GM19455 (cell line): ENCODE measurements at regions not wholly inside any gene's neighbourhood (a gene's known extent, or its start where the extent isn't known, plus 50 kb on each side); places are given as distances from the start of the nearest gene placed in this dataset.

Source experiments
- ATAC-seq: cut with Tn5 transposase; IDR thresholded peaks from one replicate; pipeline ENCODE4 v1.9.1; 2021; ENCODE audit not compliant: unreplicated experiment

DNA sequence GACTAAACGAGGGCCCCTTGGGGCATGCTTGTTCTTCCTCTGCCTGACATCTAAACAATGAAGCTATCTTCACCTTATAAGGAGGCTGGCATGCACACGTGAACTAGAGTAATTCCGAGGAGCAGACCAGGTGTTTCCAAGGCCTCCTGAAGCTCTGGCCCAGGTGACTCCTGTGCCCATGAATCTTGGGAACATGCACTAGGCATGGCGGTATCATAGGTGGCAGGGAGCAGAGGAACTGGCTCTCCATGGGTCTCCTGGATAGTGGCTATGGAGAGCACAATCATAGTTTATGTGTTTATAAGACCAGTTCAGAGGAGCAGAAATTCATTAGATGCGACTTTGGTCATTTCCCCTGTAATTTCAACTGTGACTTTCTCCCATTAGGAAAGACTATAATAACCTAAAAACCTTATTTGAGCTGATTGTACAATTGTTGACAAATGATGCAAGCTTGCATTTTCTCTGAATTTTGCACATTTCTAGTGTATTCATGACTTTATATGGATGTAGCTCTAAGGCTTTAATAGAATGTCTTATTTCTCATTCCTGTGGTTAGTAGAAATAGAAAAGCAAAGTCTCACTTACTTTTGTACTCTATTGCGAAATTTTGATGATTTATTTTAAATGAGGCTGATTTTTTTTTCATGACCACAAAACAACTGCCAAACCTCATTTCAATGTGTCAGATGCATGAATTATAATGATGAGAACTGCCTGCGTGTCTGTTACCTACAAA is 135.3 kb upstream of the RPS23 start:
- no peak for ATAC-seq

DNA sequence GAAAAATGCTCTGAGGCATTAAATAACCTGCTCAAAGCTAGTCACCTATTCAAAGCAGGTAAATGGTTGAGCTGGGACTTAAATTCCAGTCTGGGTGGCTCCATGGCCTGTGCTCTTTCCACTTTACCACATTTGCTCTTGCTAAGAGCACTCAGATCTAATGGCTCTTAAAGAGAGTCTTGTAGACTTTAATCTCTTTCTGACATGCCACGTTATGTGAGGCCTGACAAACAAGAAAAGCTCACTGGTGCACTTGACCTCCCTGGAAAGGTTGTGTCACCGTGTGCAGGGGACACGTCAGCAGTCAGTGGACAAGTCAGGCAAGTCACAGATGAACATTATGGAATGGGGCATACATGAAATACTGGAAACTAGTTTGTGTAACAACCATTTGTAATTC is 129.9 kb upstream of the RPS23 start:
- no peak for ATAC-seq

DNA sequence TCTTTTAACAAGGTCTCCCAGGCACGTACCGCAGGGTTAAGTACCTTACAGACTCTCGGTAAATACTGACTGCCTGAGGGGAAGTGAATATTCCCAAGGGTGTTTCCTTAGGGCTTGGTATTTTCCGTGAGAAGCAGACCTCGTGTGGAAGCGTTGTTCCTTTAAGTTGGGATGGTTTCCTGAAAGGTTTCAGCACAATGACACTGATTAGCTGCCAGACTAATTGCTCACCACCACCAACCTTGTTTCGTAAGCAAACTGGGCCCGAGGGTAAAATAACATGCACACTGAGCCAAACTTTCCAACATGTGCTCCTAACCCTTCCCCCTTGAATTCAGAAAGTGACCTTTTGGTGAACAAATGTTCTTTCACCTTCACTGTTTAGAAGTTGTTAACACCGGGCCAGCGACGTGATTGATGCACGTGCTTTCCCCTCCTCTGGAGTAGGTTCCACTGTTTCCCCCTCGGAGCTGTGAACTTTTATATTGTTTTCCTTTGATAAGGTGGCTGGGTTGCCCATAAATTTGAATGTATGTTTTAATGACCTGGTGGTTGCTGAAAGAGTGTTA is 128.1 kb upstream of the RPS23 start:
- ATAC-seq: no peak

DNA sequence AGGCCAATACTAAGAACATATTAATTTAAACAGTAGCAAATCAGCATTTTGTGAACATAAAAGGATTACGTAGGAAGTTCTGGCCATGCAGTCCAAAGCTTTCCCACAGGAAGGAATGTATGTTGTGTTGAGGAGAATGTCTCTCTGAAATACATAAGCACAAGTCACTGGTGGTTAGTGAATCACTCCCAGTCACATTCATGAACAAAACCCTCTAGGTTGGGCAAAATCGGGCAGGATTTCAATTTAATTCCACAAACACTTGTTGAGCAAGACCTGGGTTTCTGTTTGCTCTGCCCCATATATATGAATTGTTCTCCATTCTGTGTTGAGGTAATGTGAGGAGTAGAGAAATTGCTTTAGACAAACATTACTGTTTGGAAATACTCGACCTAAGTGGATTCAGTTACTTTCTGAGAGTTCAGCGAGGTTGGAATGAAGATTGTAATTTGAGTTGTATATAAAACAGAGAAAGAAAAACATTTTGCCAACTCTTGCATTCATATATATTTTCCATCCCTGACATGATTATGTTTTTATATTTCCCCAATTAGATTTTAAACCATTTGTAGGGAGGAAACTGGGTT is 127.6 kb upstream of the RPS23 start:
- ATAC-seq: no peak

- ATAC-seq: no peak
Measured at GRCh38 chr5:82405161-82405560, 127.0 kb upstream of the RPS23 start.

DNA sequence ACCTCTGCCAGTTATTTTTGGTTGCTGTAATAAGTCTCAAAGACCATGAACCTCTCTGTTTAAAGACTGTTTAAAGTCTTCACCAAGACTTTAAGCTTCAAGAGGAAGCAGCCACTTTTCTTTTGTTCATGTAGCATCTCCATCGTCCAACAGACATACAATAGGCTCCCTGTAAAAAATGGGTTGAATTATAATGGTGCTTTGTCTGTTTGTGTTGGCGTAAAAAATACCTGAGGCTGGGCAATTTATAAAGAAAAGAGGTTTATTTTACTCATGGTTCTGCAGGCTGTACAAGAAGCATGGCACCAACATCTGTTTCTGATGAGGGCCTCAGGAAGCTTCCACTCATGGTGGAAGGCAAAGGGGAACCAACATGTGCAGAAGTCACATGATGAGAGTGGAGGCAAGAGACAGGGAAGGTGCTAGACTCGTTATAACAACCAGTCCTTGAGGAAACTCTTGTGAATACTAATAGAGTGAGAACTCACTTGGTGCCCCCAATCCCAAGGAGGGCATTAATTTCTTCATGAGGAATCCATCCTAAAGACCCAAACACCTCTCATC is 126.3 kb upstream of the RPS23 start:
- ATAC-seq: no peak

DNA sequence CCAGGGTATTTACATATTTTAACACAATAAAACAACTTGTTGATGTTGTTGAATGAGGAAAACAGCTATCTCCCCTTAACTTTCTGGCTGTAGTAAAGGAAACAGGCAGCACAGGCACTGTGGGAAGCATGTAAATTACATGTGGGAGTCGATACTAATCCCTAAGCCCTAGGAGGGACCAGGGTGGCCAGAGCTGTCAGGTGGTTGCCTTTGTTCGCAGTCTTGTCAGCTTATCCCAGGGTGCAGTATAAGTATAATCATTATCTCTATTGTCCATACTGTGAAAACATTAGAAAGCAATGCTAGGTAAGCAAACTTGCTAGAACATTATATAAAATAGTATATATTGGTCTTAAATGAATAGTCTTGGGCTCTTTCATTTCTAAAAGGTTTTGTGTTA is 125.6 kb upstream of the RPS23 start:
- no peak for ATAC-seq

DNA sequence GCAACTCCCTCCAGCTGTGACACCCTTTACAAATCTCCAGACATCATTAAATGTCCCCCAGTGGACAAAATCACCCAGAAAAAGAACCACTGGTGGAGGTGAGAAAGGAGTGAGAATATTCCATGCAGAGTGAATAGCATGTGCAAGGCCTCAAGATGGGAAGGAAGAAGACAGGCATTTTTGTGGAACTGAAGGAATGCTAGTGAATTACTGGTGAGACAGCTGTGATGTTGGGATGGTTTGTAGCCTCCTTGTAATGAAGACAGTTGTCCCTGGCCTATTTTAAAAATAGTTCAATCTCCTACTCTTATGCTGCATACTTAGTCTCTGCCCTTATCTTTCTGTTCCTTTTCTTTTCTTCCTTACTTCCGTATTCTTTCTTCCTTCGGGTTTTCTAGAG is 124.9 kb upstream of the RPS23 start:
- ATAC-seq: no peak

- no peak for ATAC-seq
Measured at GRCh38 chr5:82399111-82399510, 121.0 kb upstream of the RPS23 start.

- ATAC-seq: no peak
Measured at GRCh38 chr5:82397741-82398320, 119.7 kb upstream of the RPS23 start.

DNA sequence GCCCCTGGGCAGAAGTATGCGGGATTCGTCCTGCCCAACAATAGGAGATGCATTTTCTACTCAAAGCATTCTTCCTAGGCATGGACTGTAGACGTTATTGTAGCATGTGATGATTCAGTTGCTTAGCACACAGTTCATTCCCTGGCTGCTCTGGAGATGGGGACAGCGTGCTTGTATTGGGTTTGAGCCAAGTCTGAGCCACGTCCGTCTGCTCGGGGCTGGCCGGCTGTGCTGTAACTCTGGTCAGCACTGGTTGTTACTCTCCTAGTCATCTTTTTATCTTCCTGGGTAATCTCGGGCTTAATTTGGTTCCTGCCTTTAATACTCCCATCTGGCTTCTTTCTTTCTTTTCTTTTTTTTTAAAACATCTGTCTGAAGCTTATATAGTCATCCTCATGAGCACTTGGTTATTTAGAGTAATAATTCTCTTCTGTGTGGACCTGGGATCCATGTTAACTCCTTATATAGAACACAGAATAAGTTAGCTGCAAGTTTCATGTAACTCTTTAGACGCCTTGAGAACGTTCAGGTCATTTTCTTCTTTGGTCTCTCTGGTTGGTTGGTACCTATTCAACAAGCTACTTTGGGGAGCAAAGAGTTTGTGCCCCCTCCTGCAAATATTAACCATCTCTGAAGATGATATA is 118.8 kb upstream of the RPS23 start:
- no peak for ATAC-seq

GRCh38 chr5:82396396-82396795 is 118.2 kb upstream of the RPS23 start:
- ATAC-seq: no peak

GRCh38 chr5:82393951-82394350 is 115.8 kb upstream of the RPS23 start:
- no peak for ATAC-seq

- no peak for ATAC-seq
Measured at GRCh38 chr5:82390088-82390487, 111.9 kb upstream of the RPS23 start.

GRCh38 chr5:82389347-82389746 is 111.2 kb upstream of the RPS23 start:
- ATAC-seq: no peak

GRCh38 chr5:82388181-82388580 is 110.0 kb upstream of the RPS23 start:
- ATAC-seq: no peak

- ATAC-seq: no peak
Measured at GRCh38 chr5:82387819-82388166, 109.6 kb upstream of the RPS23 start.

DNA sequence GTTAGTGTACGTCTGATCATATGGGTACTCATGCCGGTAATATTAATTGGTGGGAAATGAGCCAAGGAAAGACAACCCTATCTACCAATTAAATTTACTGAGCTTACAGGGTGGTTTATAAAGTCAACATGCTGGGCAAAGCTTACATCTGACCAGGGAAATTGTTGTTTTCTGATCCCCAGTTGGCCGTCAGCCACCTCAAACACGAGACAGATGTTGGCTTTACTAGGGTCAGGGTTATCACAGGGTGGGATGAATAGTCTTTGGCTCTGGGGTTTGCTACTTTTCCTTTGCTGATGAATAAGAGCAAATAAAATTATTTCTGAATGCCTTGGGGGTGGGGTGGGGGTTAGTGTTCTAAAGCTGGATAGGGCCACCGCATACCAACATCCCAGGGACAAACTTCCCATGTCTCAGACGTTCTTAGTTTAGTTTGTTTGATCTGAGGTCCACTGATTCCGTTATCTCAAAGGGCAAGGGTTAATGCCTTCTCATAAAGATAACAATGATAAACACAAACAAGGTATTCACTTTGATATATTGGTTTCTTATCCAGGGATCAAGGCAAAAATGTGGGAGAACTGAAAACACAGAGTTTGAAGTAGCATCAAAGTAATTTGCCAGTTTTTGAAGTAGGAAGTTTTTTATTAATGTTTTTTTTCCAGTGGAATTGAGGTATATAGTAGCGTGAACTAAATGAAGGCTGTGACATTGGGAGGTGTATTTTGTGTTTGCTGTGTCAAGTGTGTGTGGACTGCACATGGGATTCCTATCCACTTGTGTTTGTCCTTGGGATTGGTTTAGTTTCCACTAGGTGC is 109.1 kb upstream of the RPS23 start:
- ATAC-seq: no peak

GRCh38 chr5:82386576-82386975 is 108.4 kb upstream of the RPS23 start:
- no peak for ATAC-seq

- ATAC-seq: no peak
Measured at GRCh38 chr5:82384034-82384750, 106.0 kb upstream of the RPS23 start.
